NCI-H187 treated with DMSO at 0.1 percent for 48 hours (cell line): ENCODE measurements at regions not wholly inside any gene's neighbourhood (a gene's known extent, or its start where the extent isn't known, plus 50 kb on each side); places are given as distances from the start of the nearest gene placed in this dataset.

Source experiments
- DNase-seq: peaks from one replicate; lab custom pipeline; 2025; lab: John Stamatoyannopoulos, UW

- DNase-seq, result no peak
Measured at GRCh38 chr1:58380345-58380744, 166.2 kb downstream of the OMA1 start.

GRCh38 chr1:58367217-58367616, 179.3 kb downstream of the OMA1 start:
- no peak for DNase-seq

- DNase-seq, result no peak
Measured at GRCh38 chr1:58365328-58365727, 181.2 kb downstream of the OMA1 start.

- DNase-seq, result no peak
Measured at GRCh38 chr1:58363585-58363984, 182.9 kb downstream of the OMA1 start.

GRCh38 chr1:58361134-58361533, 185.4 kb downstream of the OMA1 start:
- no peak for DNase-seq

- DNase-seq, result no peak
Measured at GRCh38 chr1:58358346-58358745, 188.2 kb downstream of the OMA1 start.

- DNase-seq, result no peak
Measured at GRCh38 chr1:58356402-58356801, 190.1 kb downstream of the OMA1 start.

GRCh38 chr1:58353168-58353567, 193.4 kb downstream of the OMA1 start:
- no peak for DNase-seq

- DNase-seq, result no peak
Measured at GRCh38 chr1:58352476-58353092, 193.9 kb downstream of the OMA1 start.

GRCh38 chr1:58346036-58346355, 200.5 kb downstream of the OMA1 start:
- no peak for DNase-seq

GRCh38 chr1:58345215-58346035, 201.1 kb downstream of the OMA1 start:
- no peak for DNase-seq

GRCh38 chr1:58340185-58340584, 206.3 kb downstream of the OMA1 start:
- DNase-seq, result no peak

GRCh38 chr1:58338081-58338480, 208.4 kb downstream of the OMA1 start:
- DNase-seq, result no peak

GRCh38 chr1:58333511-58333910, 213.0 kb downstream of the OMA1 start:
- no peak for DNase-seq

GRCh38 chr1:58331156-58331555, 215.4 kb downstream of the OMA1 start:
- no peak for DNase-seq

GRCh38 chr1:58325866-58326265, 220.7 kb downstream of the OMA1 start:
- DNase-seq, result no peak

- DNase-seq, result no peak
Measured at GRCh38 chr1:58324558-58324957, 222.0 kb downstream of the OMA1 start.

GRCh38 chr1:58318157-58319005, 228.1 kb downstream of the OMA1 start:
- DNase-seq, result no peak

- DNase-seq, result no peak
Measured at GRCh38 chr1:58317694-58318093, 228.8 kb downstream of the OMA1 start.

- no peak for DNase-seq
Measured at GRCh38 chr1:58317086-58317485, 229.4 kb downstream of the OMA1 start.

- no peak for DNase-seq
Measured at GRCh38 chr1:58316141-58316540, 230.4 kb downstream of the OMA1 start.

GRCh38 chr1:58312971-58313563, 233.5 kb downstream of the OMA1 start:
- no peak for DNase-seq

GRCh38 chr1:58312461-58312860, 234.1 kb downstream of the OMA1 start:
- DNase-seq, result no peak
